ENCODE measurements at regions not wholly inside any gene's neighbourhood (a gene's known extent, or its start where the extent isn't known, plus 50 kb on each side); places are given as distances from the start of the nearest gene placed in this dataset.

DNA sequence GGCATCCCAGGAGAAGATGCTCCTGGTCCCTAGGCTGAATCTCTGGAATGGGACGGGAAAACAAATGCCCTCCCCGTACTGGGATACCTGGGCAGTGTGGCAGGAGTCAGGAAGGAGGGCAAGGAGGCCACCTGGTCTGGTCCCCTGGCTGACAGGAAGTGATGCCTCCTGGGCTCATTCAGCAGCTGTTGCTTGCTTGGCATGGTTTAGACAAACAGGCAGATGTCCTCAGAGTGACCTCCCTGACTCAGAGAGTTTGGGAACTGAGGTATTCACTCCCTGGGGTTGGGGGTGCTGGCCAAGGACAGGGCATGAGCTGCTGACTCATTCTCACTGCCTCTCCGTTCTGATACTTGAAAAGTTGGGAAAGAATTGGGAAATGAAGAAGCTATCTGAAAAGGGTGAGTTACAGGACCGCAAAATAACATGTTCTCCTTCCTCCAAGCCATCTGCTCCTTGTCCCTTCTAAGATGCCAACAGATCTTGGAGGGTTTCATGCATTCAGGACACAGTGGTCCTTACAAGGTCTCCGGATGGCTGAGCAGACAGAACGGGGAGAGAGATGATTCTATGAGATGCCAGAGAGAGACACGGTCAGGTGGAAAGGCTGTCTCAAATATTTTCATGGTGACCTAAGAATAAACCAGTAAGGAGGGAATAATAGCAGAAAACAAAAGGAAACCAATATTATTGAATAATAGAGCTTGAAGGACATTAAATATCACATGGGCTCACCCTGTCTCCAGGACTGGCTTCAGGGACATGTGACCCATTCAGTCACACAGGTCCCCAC, 534.5 kb downstream of the BNC2 start:
- TF ChIP-seq, protein P1, sequence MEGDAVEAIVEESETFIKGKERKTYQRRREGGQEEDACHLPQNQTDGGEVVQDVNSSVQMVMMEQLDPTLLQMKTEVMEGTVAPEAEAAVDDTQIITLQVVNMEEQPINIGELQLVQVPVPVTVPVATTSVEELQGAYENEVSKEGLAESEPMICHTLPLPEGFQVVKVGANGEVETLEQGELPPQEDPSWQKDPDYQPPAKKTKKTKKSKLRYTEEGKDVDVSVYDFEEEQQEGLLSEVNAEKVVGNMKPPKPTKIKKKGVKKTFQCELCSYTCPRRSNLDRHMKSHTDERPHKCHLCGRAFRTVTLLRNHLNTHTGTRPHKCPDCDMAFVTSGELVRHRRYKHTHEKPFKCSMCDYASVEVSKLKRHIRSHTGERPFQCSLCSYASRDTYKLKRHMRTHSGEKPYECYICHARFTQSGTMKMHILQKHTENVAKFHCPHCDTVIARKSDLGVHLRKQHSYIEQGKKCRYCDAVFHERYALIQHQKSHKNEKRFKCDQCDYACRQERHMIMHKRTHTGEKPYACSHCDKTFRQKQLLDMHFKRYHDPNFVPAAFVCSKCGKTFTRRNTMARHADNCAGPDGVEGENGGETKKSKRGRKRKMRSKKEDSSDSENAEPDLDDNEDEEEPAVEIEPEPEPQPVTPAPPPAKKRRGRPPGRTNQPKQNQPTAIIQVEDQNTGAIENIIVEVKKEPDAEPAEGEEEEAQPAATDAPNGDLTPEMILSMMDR (conservative IDR thresholded peaks at IDR 0.05), result no peak
- Mint-ChIP-seq H3K4me3 (no peak overlapping the region), H3K4me1 (no peaks in the 10 kb centered on the region), H3K36me3 (ENCODE audit: low read depth) (no peaks in the 10 kb centered on the region), H3K9me3 (no peaks in the 10 kb centered on the region), H3K27me3 (ENCODE audit: insufficient read depth) (no peaks in the 10 kb centered on the region), H3K27ac (no peak overlapping the region)
- Histone ChIP-seq H3K9ac (ENCODE audit: extremely low read depth, low read length, poor library complexity, severe bottlenecking) (no peak overlapping the region), H3K4me3 (ENCODE audit: low read length) (no peak overlapping the region), H3K27ac (ENCODE audit: low read depth, low read length) (no peak overlapping the region), H3K9me3 (ENCODE audit: control insufficient read depth, low read length) (no peaks in the 10 kb centered on the region), H3K27me3 (ENCODE audit: control insufficient read depth, insufficient read depth, low read length, poor library complexity, severe bottlenecking) (no peaks in the 10 kb centered on the region), H3K36me3 (ENCODE audit: control insufficient read depth, insufficient read depth, low read length) (no peaks in the 10 kb centered on the region), H3K4me1 (ENCODE audit: control insufficient read depth, insufficient read depth, low read length) (no peaks in the 10 kb centered on the region)
- DNase-seq, result no peak
- WGBS, 2 experiments (ENCODE audit: insufficient coverage in 1 of 2, insufficient read length in 1 of 2), result 92 to 94% methylated on average over 5 to 7 of the region's 7 CpGs

DNA sequence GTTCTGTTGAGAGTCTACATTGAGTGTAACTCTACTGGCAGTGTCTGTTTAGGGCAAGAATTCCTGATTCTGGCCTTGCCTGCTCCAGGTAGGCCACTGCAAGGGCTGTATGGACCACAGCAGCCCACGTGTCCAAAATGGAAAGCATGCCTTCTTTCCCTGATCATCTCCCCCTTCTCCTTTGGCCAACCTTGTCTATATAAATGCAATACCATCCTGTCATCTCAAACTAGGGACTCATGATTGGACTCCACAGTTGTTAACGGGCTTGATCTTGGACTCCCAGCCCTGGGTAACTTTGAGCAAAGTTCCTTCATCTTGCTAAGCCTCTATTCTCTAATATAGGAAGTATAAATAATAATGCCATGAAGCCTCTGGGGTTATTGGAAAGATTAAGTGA, 533.6 kb downstream of the BNC2 start:
- Histone ChIP-seq H3K9ac (ENCODE audit: extremely low read depth, low read length, poor library complexity, severe bottlenecking) (no peak overlapping the region), H3K27ac (ENCODE audit: low read depth, low read length) (no peak overlapping the region), H3K9me3 (ENCODE audit: control insufficient read depth, low read length) (no peaks in the 10 kb centered on the region), H3K4me3 (ENCODE audit: low read length) (no peak overlapping the region), H3K4me1 (ENCODE audit: control insufficient read depth, insufficient read depth, low read length) (no peaks in the 10 kb centered on the region), H3K27me3 (ENCODE audit: control insufficient read depth, insufficient read depth, low read length, poor library complexity, severe bottlenecking) (no peaks in the 10 kb centered on the region), H3K36me3 (ENCODE audit: control insufficient read depth, insufficient read depth, low read length) (no peaks in the 10 kb centered on the region)
- WGBS, 2 experiments (ENCODE audit: insufficient coverage in 1 of 2, insufficient read length in 1 of 2), result 67 to 79% methylated on average over 1 to 2 of the region's 2 CpGs
- no peak overlapping the region for H3K27ac Mint-ChIP-seq
- H3K27me3 Mint-ChIP-seq (ENCODE audit: insufficient read depth), result no peaks in the 10 kb centered on the region
- no peaks in the 10 kb centered on the region for H3K4me1 Mint-ChIP-seq
- TF ChIP-seq, protein P1 (conservative IDR thresholded peaks at IDR 0.05), result no peak
- H3K4me3 Mint-ChIP-seq, result no peak overlapping the region
- no peaks in the 10 kb centered on the region for H3K36me3 Mint-ChIP-seq (ENCODE audit: low read depth)
- no peaks in the 10 kb centered on the region for H3K9me3 Mint-ChIP-seq
- DNase-seq, result no peak

DNA sequence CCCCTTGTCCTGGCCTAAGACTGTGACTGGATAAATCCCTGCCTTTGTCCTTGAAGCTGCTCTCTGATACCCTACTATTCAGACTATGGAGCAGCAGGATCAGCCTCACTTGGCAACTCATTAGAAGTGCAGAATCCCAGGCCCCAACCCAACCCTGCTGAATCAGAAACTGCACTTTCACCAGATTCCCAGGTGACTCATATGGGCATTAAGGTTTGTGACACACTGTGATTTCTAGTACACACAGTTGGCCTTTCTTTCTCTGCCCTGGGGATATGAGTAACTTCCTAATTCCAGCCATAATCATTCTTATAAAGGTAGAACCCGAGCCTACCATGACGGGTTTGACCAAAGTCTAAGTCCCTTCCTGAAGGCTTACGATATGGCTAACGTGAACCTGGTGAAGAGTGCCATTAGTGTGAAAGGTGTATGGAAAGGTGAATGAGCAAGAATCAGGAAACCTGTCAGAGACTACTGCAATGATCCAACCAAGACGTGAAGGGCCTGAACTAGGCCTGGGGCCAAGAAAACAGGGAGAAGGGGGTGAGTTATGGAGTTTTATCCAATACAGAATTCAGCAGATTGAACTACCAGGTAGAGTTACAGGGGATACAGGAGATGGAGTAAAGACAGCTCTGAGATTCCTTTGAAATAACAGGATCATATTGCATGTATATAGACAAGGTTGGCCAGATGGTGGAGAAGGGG, 533.0 kb downstream of the BNC2 start:
- no peaks in the 10 kb centered on the region for H3K27me3 ChIP-seq (ENCODE audit: control insufficient read depth, insufficient read depth, low read length, poor library complexity, severe bottlenecking)
- Mint-ChIP-seq H3K4me3 (no peak overlapping the region), H3K27me3 (ENCODE audit: insufficient read depth) (no peaks in the 10 kb centered on the region), H3K27ac (no peak overlapping the region), H3K9me3 (no peaks in the 10 kb centered on the region), H3K4me1 (no peaks in the 10 kb centered on the region), H3K36me3 (ENCODE audit: low read depth) (no peaks in the 10 kb centered on the region)
- no peaks in the 10 kb centered on the region for H3K9me3 ChIP-seq (ENCODE audit: control insufficient read depth, low read length)
- no peak overlapping the region for H3K27ac ChIP-seq (ENCODE audit: low read depth, low read length)
- no peak for DNase-seq
- H3K36me3 ChIP-seq (ENCODE audit: control insufficient read depth, insufficient read depth, low read length), result no peaks in the 10 kb centered on the region
- no peak overlapping the region for H3K9ac ChIP-seq (ENCODE audit: extremely low read depth, low read length, poor library complexity, severe bottlenecking)
- 92 to 93% methylated on average over 4 to 5 of the region's 5 CpGs for WGBS, 2 experiments (ENCODE audit: insufficient coverage in 1 of 2, insufficient read length in 1 of 2)
- TF ChIP-seq, protein P1 (conservative IDR thresholded peaks at IDR 0.05), result no peak
- H3K4me3 ChIP-seq (ENCODE audit: low read length), result no peak overlapping the region
- no peaks in the 10 kb centered on the region for H3K4me1 ChIP-seq (ENCODE audit: control insufficient read depth, insufficient read depth, low read length)
